Hematopoietic multipotent progenitor cell treated with erythropoietin and hydrocortisone succinate and interleukin-3 and kit ligand, for 6 days (in vitro differentiated cells): ENCODE measurements at regions not wholly inside any gene's neighbourhood (a gene's known extent, or its start where the extent isn't known, plus 50 kb on each side); places are given as distances from the start of the nearest gene placed in this dataset.
A peak's percentile ranks its signal among the peaks of the same experiment; 100 is the strongest.

Experiments used
- DNase-seq: peaks from one replicate; pipeline ENCODE4 v3.0.0-alpha.2; 2015

DNA sequence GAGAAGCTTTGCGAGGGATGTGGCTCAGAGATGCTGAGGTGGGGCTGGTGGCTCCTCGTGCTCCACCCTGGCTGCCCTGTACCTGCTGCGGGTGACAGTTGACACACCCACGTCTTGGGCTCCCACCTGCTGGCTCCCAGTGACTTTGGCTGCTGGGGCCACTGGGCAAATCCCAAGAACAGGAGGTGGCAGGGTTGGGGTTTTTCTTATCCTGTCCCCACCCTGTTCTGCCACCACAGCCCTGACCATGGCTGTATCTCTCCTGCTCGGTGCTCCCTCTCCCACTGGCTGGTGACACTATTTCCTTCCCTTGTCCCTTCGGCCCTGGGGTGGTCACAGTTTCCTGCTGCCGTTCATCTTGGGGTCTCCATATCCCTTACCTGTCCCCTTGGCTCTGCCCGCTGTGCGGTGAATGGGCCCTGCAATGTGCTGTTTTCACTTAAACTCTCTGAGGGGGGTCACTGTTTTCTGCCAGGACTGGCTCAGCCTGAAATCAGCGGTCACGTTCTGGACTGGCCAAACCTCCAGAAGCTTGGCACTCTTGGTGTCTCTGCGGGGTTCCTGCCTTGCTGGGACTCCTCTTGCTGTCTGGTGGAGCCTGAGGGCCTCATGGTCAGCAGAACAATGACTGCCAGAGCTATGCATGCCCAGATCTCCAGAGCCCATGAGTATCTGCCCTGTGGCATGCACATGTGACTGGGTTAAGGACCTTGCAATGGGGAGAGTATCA lies 144.2 kb downstream of the IRF8 start:
- no peak for DNase-seq

DNA sequence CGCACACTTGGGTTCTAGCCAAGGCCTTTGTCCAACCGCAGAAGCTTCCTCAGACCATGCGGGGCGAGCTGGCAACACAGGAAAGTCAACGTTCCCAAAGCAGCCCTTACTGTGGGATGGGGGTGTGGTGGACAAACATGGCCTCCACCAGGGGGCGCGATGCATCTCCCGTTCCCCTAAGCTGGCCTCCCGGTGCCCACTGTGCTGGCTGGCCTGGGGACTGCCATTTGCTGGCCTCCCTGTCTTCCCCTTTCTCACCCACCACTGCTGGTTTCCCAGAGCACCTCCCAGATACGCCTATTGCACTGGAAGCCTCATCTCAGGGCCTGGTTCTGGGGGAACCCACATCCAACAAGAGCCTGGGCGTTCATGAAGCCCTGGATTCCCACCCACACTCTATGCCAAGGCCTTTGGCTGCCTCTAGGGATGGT lies 145.3 kb downstream of the IRF8 start:
- DNase-seq, result peak; percentile 81

DNA sequence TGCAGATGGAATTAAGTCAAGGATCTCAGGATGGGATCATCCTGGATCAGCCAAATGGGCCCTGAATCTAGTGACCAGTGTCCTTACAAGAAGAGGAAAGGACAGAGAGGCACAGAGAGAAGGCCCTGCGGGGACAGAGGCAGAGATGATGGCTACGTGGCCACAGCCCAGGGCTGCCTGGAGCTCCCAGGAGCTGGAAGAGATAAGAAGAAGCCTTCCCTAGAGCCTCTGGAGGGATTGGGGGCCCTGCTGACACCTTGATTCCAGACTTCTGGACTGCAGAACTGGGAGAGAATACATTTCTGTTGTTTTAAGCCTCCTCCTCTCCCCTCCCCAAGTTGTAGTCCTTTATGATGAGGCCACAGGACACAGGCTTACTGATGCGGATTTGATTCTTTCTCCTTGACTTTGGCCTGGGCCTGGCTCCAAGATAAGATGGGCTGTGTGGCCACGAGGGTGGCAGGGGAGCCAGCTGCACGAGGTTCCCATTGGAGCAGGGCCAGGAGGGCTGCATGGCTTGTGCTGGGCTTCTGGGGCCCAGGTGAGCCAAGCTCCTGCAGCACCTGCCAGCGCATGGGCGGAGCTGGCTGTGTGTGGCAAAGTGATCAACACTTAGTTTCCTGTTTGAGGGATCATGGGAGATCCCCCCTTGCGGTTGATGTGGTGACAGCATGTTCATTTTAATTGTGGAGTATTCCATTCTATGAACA lies 146.1 kb downstream of the IRF8 start:
- DNase-seq, result peak; percentile 14

DNA sequence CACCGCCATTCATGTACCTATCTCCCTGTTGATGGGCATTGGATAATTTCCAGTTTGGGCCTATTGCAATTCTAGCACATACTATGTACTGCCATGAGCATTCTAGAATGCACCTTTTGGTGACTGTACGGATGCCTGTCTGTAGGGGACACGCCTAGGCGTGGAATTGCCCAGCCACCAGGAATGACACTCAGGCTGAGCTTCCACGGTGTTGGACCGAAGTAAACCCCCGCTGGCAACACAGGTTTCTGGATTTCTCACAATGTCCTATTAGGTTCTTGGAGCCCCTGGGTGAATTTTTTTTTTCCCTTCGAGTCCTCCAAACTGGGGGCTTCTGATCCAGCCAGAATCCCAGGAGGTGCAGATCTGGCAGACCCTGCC lies 146.6 kb downstream of the IRF8 start:
- DNase-seq, result no peak

DNA sequence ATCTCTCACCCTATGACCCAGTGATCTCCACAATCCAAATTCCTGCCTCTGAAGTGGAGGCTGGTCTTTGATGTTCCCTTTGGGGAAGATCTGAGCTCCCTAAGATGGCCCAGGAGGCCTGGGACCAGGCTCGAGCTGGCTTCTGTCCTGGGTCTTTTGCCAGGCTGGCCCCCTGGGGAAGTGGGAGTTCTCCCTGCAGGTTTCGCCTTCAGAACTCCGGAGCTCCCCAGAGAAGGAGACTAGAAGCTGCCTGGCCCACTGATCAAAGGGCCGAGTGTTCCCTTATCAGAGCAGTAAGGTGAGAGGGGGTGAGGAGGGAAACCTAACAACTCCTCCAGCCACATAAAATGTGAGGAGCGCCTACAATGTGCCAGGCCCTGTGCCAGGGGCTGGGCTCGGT lies 147.1 kb downstream of the IRF8 start:
- DNase-seq, result no peak

DNA sequence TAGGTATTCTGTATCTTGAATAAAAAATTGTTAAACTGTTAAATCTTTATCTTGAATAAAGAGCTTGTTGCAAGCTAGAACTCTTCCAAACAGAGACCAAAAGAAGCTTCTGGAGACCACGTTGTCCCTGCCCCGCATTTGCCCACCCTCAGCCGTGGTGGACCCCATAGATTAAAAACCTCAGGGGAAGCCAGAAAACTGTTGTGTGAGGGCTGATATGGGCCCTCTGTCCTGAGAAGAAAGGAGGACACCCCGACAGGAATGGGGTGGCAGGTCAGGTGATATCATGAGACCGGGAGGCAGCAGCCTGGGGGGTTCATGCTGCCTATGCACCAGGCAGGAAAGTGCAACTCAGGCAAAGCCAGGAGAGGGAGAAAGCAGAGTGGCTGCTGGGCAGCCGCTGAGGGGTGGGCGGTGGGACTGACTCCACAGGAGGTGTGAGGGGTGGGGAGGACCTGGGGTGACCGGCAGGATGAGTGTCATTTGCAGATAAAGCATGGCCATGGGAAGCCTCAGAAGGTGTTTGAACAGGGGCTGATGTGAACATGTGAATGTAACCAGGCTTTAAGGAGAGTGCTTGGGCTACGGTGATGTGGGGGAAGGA lies 147.8 kb downstream of the IRF8 start:
- peak; percentile 25 for DNase-seq

DNA sequence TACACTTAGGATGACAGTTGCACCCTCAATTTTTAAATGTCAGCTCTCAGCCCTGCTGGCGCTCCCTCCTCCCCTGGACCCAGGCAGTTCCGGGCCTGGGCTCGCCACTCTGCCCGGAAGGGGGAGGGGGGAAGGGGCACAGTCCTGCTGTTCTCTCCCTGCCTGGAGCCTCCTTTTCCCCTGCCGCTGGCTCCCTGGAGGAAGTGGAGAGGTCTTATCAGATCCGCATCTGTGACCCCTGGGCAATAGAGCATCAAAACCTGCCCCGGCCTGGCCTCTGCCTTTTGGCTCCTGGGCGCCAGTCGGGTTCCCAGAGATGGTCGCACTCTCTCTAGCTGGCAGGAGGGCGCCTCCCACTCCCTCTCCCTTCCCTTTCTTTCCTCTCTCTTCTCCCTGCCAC lies 149.3 kb downstream of the IRF8 start:
- no peak for DNase-seq

DNA sequence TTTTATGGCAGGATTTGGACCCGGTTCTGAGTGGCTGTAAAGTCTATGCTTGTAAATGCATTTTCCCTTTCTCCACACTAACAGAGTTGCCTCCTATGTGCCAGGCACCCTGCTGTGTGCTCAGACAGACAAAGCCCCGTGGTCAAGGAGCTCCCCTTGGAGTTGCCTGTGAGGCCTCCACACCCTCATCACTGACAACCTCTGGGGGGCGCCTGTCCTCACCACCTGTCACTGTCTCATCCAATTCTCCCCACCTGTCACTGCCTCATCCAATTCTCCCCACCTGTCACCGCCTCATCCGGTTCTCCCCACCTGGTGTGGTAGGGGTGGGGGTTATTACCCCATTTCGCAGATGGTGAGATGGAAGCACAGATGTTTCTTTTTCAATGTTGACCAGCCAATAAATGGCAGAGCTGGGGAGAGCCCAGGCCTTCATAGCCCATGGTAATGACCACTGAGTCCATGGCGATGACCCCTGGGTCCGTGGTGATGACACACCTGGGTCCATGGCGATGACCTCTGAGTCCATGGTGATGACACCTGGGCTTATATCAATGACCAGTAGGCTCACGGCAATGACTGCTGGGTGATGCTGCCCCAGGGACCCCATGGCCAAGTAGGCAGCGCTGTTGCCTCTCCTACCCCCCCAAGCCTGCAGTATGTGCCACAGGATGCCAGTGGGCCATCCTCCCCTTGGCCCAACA lies 150.1 kb downstream of the IRF8 start:
- peak; percentile 30 for DNase-seq

DNA sequence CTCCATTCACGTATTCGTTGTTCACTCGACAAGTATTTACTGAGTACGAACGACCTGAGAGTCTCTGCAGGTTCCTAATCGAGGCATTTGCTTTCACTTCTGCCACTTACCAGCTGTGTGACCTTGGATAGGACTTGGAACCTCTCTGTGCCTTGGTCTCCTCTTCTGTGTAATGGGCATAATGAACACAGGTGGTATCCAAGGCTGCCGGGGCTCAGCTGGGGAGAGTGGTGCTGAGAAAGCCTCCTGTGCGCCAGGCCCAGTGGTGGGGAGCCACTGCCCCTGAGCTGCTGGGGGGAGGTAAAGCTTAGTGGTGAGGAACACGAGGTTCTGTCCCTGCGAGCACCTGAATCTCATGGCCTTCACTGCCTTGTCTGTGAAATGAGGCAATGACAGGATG lies 150.7 kb downstream of the IRF8 start:
- no peak for DNase-seq

DNA sequence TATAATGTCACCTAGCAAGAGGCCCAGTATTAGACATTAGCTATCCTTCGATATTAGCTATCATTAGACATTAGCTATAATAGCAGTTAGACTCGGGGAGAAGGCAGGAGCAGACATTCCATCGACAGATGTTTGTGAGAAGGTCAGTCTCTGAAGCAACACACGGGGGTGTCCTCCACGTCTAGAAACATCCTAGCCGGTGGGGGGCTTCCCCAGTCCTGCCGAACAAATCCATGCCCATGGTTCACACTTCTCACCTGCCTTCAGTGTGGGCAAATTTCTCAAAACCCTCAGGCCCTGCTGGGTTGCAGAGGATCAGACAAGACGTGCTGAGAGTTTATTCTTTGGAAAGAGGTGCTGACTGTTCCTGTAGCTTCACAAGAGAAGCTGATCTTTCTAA lies 151.1 kb downstream of the IRF8 start:
- DNase-seq, result no peak

DNA sequence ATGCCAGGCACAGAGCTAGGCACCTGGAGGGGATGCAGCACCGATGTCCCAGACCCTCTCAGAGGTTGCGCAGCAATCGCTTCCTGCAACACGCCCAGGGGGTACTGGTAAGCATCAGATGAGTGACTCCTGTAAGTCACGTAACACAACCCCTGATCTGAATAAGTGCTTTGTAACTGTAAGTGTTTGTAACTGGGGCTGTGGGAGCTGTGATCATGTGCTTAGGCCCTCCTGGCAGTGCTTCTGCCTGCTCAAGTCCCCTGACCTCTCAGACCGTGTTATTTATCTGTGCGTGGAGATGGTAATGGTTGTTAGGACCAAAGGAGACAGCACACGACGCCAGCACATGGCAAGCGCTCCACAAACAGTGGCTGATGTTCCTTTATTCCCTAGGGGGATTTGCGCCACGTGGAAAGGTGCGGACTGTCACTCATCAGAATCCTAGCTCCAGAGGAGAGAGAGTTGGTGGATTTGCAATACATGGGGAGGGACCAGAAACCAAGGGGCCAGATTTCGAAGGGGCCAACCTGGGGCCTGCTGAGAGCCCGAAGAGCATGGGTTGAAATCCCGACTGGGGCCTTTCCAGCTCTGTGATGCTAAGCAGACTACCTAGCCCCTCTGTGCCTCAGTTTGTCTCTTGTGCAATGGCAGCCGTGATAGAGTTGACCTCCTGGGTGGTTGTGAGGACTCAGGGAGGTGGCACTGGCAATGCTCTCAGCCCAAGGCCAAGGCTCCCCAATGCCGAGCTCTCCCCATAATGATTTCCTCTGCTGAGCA lies 151.8 kb downstream of the IRF8 start:
- no peak for DNase-seq

DNA sequence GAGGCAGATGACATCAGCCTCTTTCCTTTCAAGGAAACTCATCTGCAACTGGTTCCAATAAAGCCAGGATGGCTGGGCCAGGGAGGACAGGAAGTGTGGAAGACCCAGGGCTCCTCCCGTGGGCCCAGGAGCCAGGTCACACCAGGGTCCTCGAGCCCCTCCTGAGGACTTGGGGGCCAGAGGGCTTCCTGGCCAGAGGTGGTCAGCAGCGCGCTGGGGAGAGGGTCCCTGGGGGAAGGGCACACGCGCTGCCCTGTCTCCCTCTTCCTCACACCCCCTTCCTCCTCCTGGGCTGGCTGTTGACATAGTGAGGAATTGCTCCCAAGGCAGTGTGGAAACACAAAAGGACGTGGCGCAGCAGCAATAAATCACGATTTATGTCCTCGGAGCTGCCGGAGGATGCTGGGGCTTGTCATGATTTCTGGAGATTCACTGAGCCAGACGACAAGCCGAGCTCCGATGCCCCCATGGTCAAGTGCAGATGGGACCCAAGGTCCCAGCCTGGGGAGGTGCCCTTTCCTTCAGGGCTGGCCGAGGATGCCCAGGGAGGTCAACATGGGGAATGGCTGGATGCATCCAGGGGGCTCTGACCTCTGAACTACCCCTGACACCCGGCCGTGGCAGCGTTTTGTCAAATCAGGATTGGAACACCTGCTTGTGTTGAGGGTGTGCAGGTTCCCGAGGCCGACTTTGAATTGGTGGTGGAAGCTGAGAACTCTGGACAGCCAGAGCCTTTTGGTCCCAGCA lies 152.6 kb downstream of the IRF8 start:
- no peak for DNase-seq

DNA sequence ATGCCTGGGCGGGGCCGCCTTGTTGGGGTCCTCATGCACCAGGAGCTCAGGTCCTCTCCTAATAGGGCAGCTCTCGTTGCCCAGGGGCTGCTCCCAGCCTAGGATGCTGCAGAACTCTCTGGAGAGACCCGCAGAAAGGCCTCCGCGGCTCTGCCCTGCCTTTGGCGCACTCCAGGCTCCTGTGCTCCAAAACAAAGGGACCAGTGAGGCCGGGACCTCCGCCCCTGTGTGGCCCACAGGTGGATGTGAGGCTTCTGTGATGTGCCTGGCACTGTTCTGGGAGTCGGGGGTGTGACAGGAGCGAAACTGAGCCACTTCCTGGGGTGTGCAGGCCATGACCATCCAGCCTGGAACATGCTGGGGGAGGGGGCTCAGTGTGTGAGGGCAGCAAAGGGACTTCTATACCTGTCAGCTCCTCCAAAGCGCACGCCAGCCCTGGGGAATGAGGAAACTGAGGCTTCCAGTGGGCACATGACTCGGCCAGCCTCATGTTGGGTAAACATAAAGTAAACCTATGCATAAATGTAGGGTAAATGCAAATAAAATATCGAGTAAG lies 153.2 kb downstream of the IRF8 start:
- no peak for DNase-seq

DNA sequence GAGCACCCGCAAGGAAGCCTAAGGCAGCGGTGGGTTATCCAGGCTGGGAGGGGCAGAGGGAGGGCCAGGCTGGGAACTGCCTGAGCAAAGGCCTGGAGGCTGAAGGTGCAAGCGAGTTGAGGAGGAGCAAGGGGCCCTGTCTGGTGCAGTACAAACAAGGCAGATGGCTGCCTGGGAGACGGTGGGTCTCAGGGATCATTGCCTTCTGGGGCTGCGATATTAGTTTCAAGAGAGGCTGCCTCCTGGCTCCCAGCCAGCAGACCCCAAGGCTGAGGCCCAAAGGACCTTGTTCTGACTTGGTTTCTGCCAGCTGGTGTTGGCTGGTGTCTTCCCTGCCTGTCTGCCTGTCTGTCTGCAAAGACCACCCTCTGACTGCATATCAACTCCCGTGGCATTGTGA lies 154.0 kb downstream of the IRF8 start:
- DNase-seq, result no peak

DNA sequence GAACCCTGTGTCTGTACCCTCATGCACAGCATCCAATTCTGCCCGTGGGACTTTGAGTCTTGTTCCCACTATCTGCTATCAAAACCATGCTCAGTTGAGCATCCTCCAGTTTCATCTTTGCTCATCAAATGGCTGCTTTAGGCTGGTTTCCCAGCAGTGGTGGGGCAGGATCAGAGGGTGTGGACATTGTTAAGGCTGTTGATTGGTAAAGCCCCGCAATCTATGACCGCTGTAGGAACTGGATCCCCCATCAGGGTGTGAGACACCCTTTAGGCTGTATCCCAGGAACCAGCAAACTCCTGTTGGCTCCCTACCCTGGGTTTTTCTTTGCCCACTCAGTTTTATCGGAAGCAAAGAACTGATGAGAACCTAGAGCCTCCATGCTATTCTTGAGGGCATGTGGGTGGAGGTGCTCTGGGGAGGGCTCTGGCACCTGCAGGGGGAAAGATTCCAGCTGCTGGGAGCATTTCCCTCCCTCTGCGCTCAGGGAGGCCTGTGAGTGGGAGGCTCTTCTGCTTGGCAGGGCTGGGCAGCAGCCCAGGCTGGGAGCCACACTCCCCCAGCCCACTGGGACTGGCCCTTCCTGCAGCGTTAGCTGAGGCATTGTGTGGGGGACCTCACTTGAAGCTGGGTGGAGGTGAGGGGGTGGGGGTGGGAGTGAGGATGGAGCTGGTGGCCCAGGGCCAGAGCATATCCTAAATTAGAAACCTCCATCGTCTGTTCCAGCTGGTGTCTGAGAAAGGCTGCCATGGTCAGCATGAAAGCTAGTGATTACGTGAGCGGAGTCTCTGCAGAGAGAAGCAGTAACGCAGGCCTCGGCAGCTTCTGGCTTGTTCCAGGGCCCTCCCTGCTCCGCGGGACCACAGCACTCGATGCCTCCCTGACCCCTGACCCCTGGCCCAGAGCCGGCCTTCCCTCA lies 160.6 kb downstream of the IRF8 start:
- no peak for DNase-seq

DNA sequence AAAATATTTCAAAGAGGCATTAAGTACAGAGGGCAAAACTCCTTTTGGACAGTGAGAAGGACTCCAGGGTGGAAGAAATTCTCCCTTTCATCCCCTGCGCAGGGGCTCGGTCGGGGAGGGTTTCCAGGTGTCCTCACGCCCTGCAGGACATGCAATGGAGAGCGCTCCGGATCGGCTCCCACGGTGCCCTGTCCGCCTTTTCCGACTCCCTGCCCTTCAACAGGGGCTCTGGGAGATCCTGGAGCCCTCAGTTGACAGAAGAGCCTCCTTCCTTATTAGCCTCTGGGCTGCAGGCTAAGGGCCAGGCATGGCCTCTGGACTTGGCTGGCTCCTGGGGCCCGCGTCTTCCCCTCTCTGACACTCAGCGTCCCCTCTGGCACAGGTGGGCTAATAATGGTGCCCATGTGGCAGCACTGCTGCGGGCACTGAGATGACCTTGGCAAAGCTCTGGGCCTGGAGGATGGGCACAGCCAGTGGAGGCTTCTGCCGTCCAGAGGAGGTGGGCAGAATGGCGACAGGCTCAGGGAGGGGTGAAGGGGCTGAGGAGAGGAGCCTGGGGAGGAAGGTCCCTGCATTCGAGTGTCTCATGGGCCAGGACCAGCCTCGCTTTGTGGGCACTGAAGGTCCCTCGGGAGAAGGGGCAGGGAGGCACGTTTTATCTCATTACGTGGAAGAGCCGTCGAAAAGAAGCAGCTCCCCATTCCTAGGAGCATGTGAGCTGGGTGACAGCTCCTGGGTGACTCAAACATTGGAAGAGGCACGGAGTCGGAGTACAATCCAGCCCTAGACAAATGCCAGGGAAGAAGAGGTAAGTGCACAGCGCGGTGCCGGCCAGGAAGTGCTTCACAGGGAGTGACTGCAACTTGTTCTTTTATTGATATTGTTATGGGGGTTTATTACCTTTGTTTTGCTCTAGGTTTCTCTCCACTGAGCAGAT lies 161.7 kb downstream of the IRF8 start:
- no peak for DNase-seq

DNA sequence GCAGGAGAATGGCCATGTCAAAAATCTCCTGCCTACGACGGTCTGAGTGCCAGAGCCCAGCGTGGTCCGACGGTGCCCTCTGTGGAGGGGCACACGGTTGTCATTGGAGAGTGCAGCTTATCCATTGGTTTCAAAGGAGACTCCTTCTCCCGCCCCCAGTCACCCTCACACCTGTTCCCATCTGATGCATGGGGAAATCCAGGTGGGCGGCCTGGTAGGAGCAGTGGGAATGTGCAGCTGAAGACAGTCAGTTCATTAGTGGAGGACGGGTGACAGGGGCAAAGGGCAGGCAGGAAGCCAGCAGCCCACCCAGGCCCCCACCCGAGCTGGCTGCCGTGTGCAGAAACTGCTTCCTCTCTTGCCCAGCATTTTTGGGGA lies 162.3 kb downstream of the IRF8 start:
- DNase-seq, result no peak

DNA sequence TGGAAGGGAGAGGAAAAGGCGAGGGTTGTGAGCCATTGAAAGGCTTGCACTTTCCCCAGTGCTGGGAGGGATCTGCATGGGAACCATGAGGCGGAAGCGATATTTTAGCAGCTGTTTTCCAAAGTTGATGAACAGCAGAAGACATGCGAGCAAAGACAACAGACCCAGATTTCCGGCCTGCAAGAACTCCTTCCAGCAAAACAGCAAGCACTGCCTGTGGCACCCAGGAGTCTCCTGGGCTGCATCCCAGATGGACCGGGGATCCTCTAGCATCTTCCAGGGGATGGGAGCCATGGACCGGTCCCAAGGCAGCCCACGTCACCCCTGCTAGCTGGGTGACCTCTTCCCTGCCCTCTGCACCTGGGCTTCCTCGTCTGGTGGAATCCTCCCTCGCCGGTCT lies 162.8 kb downstream of the IRF8 start:
- no peak for DNase-seq

DNA sequence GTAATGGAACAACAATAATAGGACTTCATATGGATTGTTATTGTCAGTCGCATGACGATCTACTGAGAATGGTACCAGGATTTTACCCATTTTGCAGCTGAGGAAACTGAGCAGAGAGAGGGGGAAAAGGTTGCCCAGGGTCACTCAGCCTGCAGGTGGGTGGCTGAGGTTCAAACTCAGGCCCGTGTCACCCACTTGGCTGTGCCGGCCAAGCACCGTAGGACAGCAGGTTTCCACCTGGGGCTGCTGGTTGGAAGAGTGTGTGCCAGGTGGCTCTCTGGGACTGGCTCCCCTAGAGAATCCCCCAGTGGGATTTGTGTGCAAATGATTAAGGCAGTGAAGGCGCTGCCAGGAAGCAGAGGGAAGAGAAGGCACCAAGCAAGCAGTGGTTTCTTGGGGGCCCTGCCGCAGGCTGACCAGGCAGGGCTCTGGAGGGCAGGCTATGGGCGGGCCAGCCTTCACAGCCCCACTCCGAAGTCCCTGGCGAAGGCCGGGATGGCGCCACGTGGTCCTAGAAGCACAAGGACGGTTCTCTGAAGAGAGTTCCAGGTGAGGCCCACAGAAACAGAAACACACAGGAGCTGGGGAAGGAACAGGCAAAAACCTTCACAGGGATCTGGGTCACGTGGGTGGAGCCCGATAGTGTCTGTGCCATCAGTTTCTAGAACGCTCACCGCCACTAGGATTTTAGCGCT lies 163.5 kb downstream of the IRF8 start:
- no peak for DNase-seq
